RWPE2 (cell line): ENCODE measurements at regions not wholly inside any gene's neighbourhood (a gene's known extent, or its start where the extent isn't known, plus 50 kb on each side); places are given as distances from the start of the nearest gene placed in this dataset.
A peak's percentile ranks its signal among the peaks of the same experiment; 100 is the strongest.

Experiments used
- ATAC-seq: fragments of 200-7000 bp; cut with Tn5 transposase; 3 replicates; pipeline ENCODE4 v1.9.1; 2021; ENCODE audit warnings: low read depth
- DNase-seq: peaks from one replicate; pipeline ENCODE4 v3.0.0-alpha.2; 2020; ENCODE audit warnings: low spot score
- H3K27ac ChIP-seq: fragments of 450-650 bp; 2 replicates; pipeline ENCODE4 v1.5.1; 2017; ENCODE audit warnings: mild to moderate bottlenecking; ENCODE audit not compliant: poor library complexity, severe bottlenecking
- H3K27me3 ChIP-seq: fragments of 250-450 bp; sonication (Bioruptor Pico); 2 replicates; pipeline ENCODE4 v1.5.1; 2021; ENCODE audit warnings: mild to moderate bottlenecking, moderate library complexity; ENCODE audit not compliant: insufficient read depth, poor library complexity, severe bottlenecking
- H3K36me3 ChIP-seq: fragments of 250-450 bp; sonication (Bioruptor Pico); 2 replicates; pipeline ENCODE4 v1.5.1; 2020; ENCODE audit warnings: low read depth, mild to moderate bottlenecking, moderate library complexity
- H3K4me1 ChIP-seq: fragments of 250-450 bp; sonication (Bioruptor Pico); 2 replicates; pipeline ENCODE4 v1.5.1; 2021; ENCODE audit warnings: mild to moderate bottlenecking, moderate library complexity; ENCODE audit not compliant: insufficient read depth, poor library complexity, severe bottlenecking
- H3K4me3 ChIP-seq: fragments of 250-450 bp; sonication (Bioruptor Pico); 2 replicates; pipeline ENCODE4 v1.5.1; 2021; ENCODE audit warnings: mild to moderate bottlenecking, moderate library complexity; ENCODE audit not compliant: severe bottlenecking
- H3K9me3 ChIP-seq: fragments of 250-450 bp; sonication (Bioruptor Pico); 2 replicates; pipeline ENCODE4 v1.5.1; 2021; ENCODE audit warnings: mild to moderate bottlenecking, moderate library complexity; ENCODE audit not compliant: severe bottlenecking
- CTCF ChIP-seq: fragments of 450-650 bp; IDR thresholded peaks from one replicate; pipeline ENCODE4 v1.5.1; 2017; ENCODE audit warnings: mild to moderate bottlenecking, moderate library complexity; ENCODE audit not compliant: poor library complexity, severe bottlenecking

GRCh38 chr17:31699281-31699680 is 159.8 kb downstream of the COPRS start:
- peak; percentile 27; the same call in 1 of the 3 replicates for ATAC-seq
- H3K36me3 ChIP-seq = no peaks in the 10 kb centered on the region
- DNase-seq = no peak
- H3K27ac ChIP-seq = no peak overlapping the region
- H3K4me3 ChIP-seq = no peak overlapping the region
- H3K9me3 ChIP-seq = no peaks in the 10 kb centered on the region
- H3K4me1 ChIP-seq = no peaks in the 10 kb centered on the region
- no peaks in the 10 kb centered on the region for H3K27me3 ChIP-seq
- TF ChIP-seq CTCF = no peak

- Histone ChIP-seq H3K36me3 (no peaks in the 10 kb centered on the region), H3K9me3 (no peaks in the 10 kb centered on the region), H3K4me3 (no peak overlapping the region), H3K4me1 (no peaks in the 10 kb centered on the region), H3K27me3 (no peaks in the 10 kb centered on the region), H3K27ac (no peak overlapping the region)
- no peak for TF ChIP-seq CTCF
- DNase-seq (no peak), ATAC-seq (no peak)
Observed at GRCh38 chr17:31698751-31699150, 160.3 kb downstream of the COPRS start.

- no peaks in the 10 kb centered on the region for H3K36me3 ChIP-seq
- ATAC-seq (no peak), DNase-seq (no peak)
- H3K27ac ChIP-seq = no peak overlapping the region
- H3K4me1 ChIP-seq = no peaks in the 10 kb centered on the region
- no peak for TF ChIP-seq CTCF
- H3K4me3 ChIP-seq = no peak overlapping the region
- H3K9me3 ChIP-seq = no peaks in the 10 kb centered on the region
- no peaks in the 10 kb centered on the region for H3K27me3 ChIP-seq
Observed at GRCh38 chr17:31697838-31698237, 161.2 kb downstream of the COPRS start.

GRCh38 chr17:31696703-31697325 is 162.2 kb downstream of the COPRS start:
- no peak overlapping the region for H3K27ac ChIP-seq
- DNase-seq (no peak), ATAC-seq (no peak)
- no peaks in the 10 kb centered on the region for H3K9me3 ChIP-seq
- no peaks in the 10 kb centered on the region for H3K4me1 ChIP-seq
- H3K36me3 ChIP-seq = no peaks in the 10 kb centered on the region
- H3K27me3 ChIP-seq = no peaks in the 10 kb centered on the region
- TF ChIP-seq CTCF = no peak
- no peak overlapping the region for H3K4me3 ChIP-seq

GRCh38 chr17:31696184-31696602 is 162.9 kb downstream of the COPRS start:
- Histone ChIP-seq H3K9me3 (no peaks in the 10 kb centered on the region), H3K4me1 (no peaks in the 10 kb centered on the region), H3K27ac (no peak overlapping the region), H3K27me3 (no peaks in the 10 kb centered on the region), H3K36me3 (no peaks in the 10 kb centered on the region), H3K4me3 (no peak overlapping the region)
- DNase-seq (no peak), ATAC-seq (no peak)
- TF ChIP-seq CTCF = no peak
